IMR-90 (cell line): ENCODE measurements at regions not wholly inside any gene's neighbourhood (a gene's known extent, or its start where the extent isn't known, plus 50 kb on each side); places are given as distances from the start of the nearest gene placed in this dataset.

ENCODE experiments used
- ATAC-seq: fragments of 200-7000 bp; cut with Tn5 transposase; 2 replicates; pipeline ENCODE4 v1.9.1; 2020; ENCODE audit warnings: low read depth, mild to moderate bottlenecking, moderate library complexity
- BruUV-seq: library from RNA; stranded (reverse); fragments of 400-500 nt; replicated peaks from 2 replicates; lab custom pipeline; 2021; lab: Mats Ljungman, UMichigan
- CTCF ChIA-PET: fragments of 300-600 bp; formaldehyde crosslinking; extraction: SDS; loops from one replicate; lab custom pipeline; 2021; ENCODE audit warnings: antibody characterized with exemption; lab: Yijun Ruan, JAX
- POLR2A ChIA-PET: fragments of 300-600 bp; sonication (Branson Sonifier 250); formaldehyde crosslinking; loops from one replicate; lab custom pipeline; 2022; ENCODE audit warnings: antibody characterized with exemption; ENCODE audit not compliant: unreplicated experiment; lab: Charles Lee
- DNase-seq: peaks from one replicate; pipeline ENCODE4 v3.0.0; 2013
- H2AFZ ChIP-seq: replicated peaks from 2 replicates; pipeline ENCODE3; 2013; ENCODE audit warnings: low read length, mild to moderate bottlenecking; ENCODE audit not compliant: poor library complexity
- H2AK5ac ChIP-seq: 2 replicates; pipeline ENCODE4 v1.6.1; 2013; ENCODE audit warnings: low read depth, low read length, inconsistent platforms
- H2AK9ac ChIP-seq: replicated peaks from 2 replicates; pipeline ENCODE3; 2013; ENCODE audit warnings: mild to moderate bottlenecking, low read depth, low read length, moderate library complexity; ENCODE audit not compliant: poor library complexity
- H2BK120ac ChIP-seq: 2 replicates; pipeline ENCODE4 v1.6.1; 2013; ENCODE audit warnings: low read depth, low read length, inconsistent platforms
- H2BK15ac ChIP-seq: 3 replicates; pipeline ENCODE4 v1.6.1; 2013; ENCODE audit warnings: low read depth, low read length, inconsistent platforms
- H2BK20ac ChIP-seq: 2 replicates; pipeline ENCODE4 v1.6.1; 2013; ENCODE audit warnings: low read depth, mild to moderate bottlenecking, inconsistent platforms, low read length, moderate library complexity
- H2BK5ac ChIP-seq: 2 replicates; pipeline ENCODE4 v1.6.1; 2013; ENCODE audit warnings: mild to moderate bottlenecking, low read depth, low read length, inconsistent platforms; ENCODE audit not compliant: poor library complexity, severe bottlenecking
- H3K14ac ChIP-seq: replicated peaks from 2 replicates; pipeline ENCODE4 v1.6.1; 2013; ENCODE audit warnings: low read depth, low read length, inconsistent platforms
- H3K18ac ChIP-seq: 2 replicates; pipeline ENCODE4 v1.6.1; 2013; ENCODE audit warnings: low read depth, low read length, control low read depth
- H3K23ac ChIP-seq: 2 replicates; pipeline ENCODE4 v1.6.1; 2013; ENCODE audit warnings: low read depth, low read length, inconsistent platforms
- H3K27ac ChIP-seq: 2 replicates; pipeline ENCODE4 v1.5.1; 2013; ENCODE audit warnings: mild to moderate bottlenecking, control low read depth, low read length; ENCODE audit not compliant: insufficient read depth
- H3K27me3 ChIP-seq: 2 replicates; pipeline ENCODE4 v1.6.1; 2013; ENCODE audit warnings: low read length; ENCODE audit not compliant: control insufficient read depth, insufficient read depth
- H3K36me3 ChIP-seq: 2 replicates; pipeline ENCODE4 v1.6.1; 2013; ENCODE audit warnings: low read length, mixed read lengths; ENCODE audit not compliant: control insufficient read depth, insufficient read depth
- H3K4ac ChIP-seq: 2 replicates; pipeline ENCODE4 v1.6.1; 2013; ENCODE audit warnings: low read depth, low read length, inconsistent platforms
- H3K4me1 ChIP-seq: 2 replicates; pipeline ENCODE4 v1.6.1; 2013; ENCODE audit warnings: low read length, mixed read lengths; ENCODE audit not compliant: control insufficient read depth, insufficient read depth
- H3K4me2 ChIP-seq: 2 replicates; pipeline ENCODE4 v1.6.1; 2013; ENCODE audit warnings: low read depth, mild to moderate bottlenecking, control low read depth, low read length, moderate library complexity
- H3K4me3 ChIP-seq: 2 replicates; pipeline ENCODE4 v1.5.1; 2013; ENCODE audit warnings: low read depth, mild to moderate bottlenecking, control low read depth, low read length, moderate library complexity; ENCODE audit not compliant: insufficient read depth
- H3K56ac ChIP-seq: 2 replicates; pipeline ENCODE4 v1.6.1; 2013; ENCODE audit warnings: low read length, inconsistent platforms; ENCODE audit not compliant: insufficient read depth; ENCODE audit errors: extremely low read depth
- H3K79me1 ChIP-seq, 2 experiments: 2 replicates each; pipeline ENCODE4 v1.6.1; 2013; ENCODE audit warnings: low read length in 2 of 2, inconsistent platforms in 1 of 2, low read depth in 1 of 2
- H3K9ac ChIP-seq: 2 replicates; pipeline ENCODE4 v1.6.1; 2013; ENCODE audit warnings: low read depth, low read length, control low read depth
- H3K9me1 ChIP-seq: 2 replicates; pipeline ENCODE4 v1.6.1; 2013; ENCODE audit warnings: low read length, inconsistent platforms; ENCODE audit not compliant: insufficient read depth
- H3K9me3 ChIP-seq: 2 replicates; pipeline ENCODE4 v1.6.1; 2013; ENCODE audit warnings: low read length; ENCODE audit not compliant: control insufficient read depth, insufficient read depth
- H4K20me1 ChIP-seq: 2 replicates; pipeline ENCODE4 v1.6.1; 2013; ENCODE audit warnings: low read length, inconsistent platforms; ENCODE audit not compliant: insufficient read depth
- H4K5ac ChIP-seq: 2 replicates; pipeline ENCODE4 v1.6.1; 2013; ENCODE audit warnings: mild to moderate bottlenecking, low read depth, low read length, control low read depth
- H4K8ac ChIP-seq, 2 experiments: 2 replicates each; pipeline ENCODE4 v1.6.1; 2013; ENCODE audit warnings: low read depth in 2 of 2, low read length in 2 of 2, control low read depth in 1 of 2, inconsistent platforms in 1 of 2
- H4K91ac ChIP-seq: 2 replicates; pipeline ENCODE4 v1.6.1; 2013; ENCODE audit warnings: low read depth, low read length, inconsistent platforms; ENCODE audit not compliant: insufficient read depth
- CTCF ChIP-seq: conservative IDR thresholded peaks from 2 replicates; pipeline ENCODE4 v1.5.1; 2012; ENCODE audit warnings: mild to moderate bottlenecking, low read depth, low read length, improper control_type of control experiment
- RCOR1 ChIP-seq: IDR thresholded peaks from 2 replicates; pipeline ENCODE4 v1.6.1; 2012; ENCODE audit warnings: mild to moderate bottlenecking, low read length, improper control_type of control experiment; ENCODE audit not compliant: insufficient replicate concordance
- USF2 ChIP-seq: fragments of 150-350 bp; IDR thresholded peaks from 2 replicates; pipeline ENCODE4 v1.6.1; 2017; ENCODE audit warnings: mild to moderate bottlenecking, antibody characterized with exemption, low read length, low read depth
- WGBS, 2 experiments: methylation state at CpG; one replicate each; pipeline versions ENCODE4 v1.1.5 to v1.1.7; 2013; ENCODE audit warnings: missing lambda C conversion rate in 2 of 2; ENCODE audit not compliant: insufficient read length in 1 of 2; ENCODE audit errors: extremely low coverage in 2 of 2; 5-methylcytosine and 5-hydroxymethylcytosine counted together
- dilution Hi-C: fragments of 300-500 bp; cut with HindIII; formaldehyde crosslinking; loops from one replicate; pipeline ENCODE4 v1.14.3; 2018; ENCODE audit warnings: low sequenced_read_pairs; ENCODE audit not compliant: unreplicated experiment
- in situ Hi-C: fragments of 300-500 bp; cut with MboI; formaldehyde crosslinking; loops from 3 replicates; pipeline ENCODE4 v1.14.3; 2019; ENCODE audit warnings: low sequenced_read_pairs, inconsistent platforms, mixed read lengths
- intact Hi-C: fragments of 100-400 bp; cut with micrococcal nuclease; formaldehyde crosslinking; loops from 2 replicates; pipeline ENCODE4 v1.10.0; 2022

- Histone ChIP-seq H2AFZ (no peak overlapping the region), H2AK5ac (no peak overlapping the region), H3K18ac (no peak overlapping the region), H3K27me3 (no peaks in the 10 kb centered on the region), H2AK9ac (no peak overlapping the region), H3K14ac (no peak overlapping the region), H4K8ac (no peak overlapping the region), H2BK20ac (no peak overlapping the region), H3K9me1 (no peaks in the 10 kb centered on the region), H3K23ac (no peak overlapping the region), H4K5ac (no peak overlapping the region), H3K4me1 (no peaks in the 10 kb centered on the region), H3K9me3 (peaks cover 8% of the 10 kb centered on the region), H3K4me3 (no peak overlapping the region), H3K56ac (no peak overlapping the region), H4K91ac (no peak overlapping the region), H4K20me1 (no peaks in the 10 kb centered on the region), H3K27ac (no peak overlapping the region), H3K79me1 (no peaks in the 10 kb centered on the region), H2BK15ac (no peak overlapping the region), H3K4ac (no peak overlapping the region), H2BK120ac (no peak overlapping the region), H2BK5ac (no peak overlapping the region), H3K4me2 (no peak overlapping the region), H3K36me3 (no peaks in the 10 kb centered on the region), H3K9ac (no peak overlapping the region)
- dilution Hi-C loops (no loop called here), in situ Hi-C loops (no loop called here), intact Hi-C loops (no loop called here)
- ATAC-seq (no peak), DNase-seq (no peak)
- ChIA-PET POLR2A (no interaction called here), CTCF (no interaction called here)
- no CpG with 5 or more reads among the region's 3 CpGs for WGBS, 2 experiments
- BruUV-seq: no TSS peak
- TF ChIP-seq CTCF (no peak), RCOR1 (no peak), USF2 (no peak)
These were observed 837.1 kb upstream of the POU3F3 start for GRCh38 chr2:104016801-104017200.
